ENCODE measurements at regions not wholly inside any gene's neighbourhood (a gene's known extent, or its start where the extent isn't known, plus 50 kb on each side); places are given as distances from the start of the nearest gene placed in this dataset.

- Mint-ChIP-seq H3K36me3 (no peaks in the 10 kb centered on the region), H3K27me3 (ENCODE audit: low read depth in 3 of 3) (no peaks in the 10 kb centered on the region), H3K27ac (no peak overlapping the region), H3K4me1 (no peaks in the 10 kb centered on the region), H3K9me3 (peaks cover 0 to 8% (median 2%) of the 10 kb centered on the region in 7 donors), H3K4me3 (no peak overlapping the region)
- DNase-seq: no peak
- no peaks in the 10 kb centered on the region for H3K36me3 ChIP-seq (replicated peaks in 1 of 2; ENCODE audit: control insufficient read depth in 1 of 2, insufficient read depth in 2 of 2, low read length in 2 of 2)
- H3K27ac ChIP-seq (ENCODE audit: low read depth in 1 of 2, low read length in 2 of 2): no peak overlapping the region
- no peak overlapping the region for H3K9ac ChIP-seq (ENCODE audit: insufficient read depth, low read length, poor library complexity, severe bottlenecking)
- WGBS (ENCODE audit: insufficient coverage): 83% methylated on average over 1 of the region's 4 CpGs
- H3K4me2 ChIP-seq (replicated peaks; ENCODE audit: extremely low read depth, low read length, poor library complexity, severe bottlenecking): no peak overlapping the region
- TF ChIP-seq, protein P1, sequence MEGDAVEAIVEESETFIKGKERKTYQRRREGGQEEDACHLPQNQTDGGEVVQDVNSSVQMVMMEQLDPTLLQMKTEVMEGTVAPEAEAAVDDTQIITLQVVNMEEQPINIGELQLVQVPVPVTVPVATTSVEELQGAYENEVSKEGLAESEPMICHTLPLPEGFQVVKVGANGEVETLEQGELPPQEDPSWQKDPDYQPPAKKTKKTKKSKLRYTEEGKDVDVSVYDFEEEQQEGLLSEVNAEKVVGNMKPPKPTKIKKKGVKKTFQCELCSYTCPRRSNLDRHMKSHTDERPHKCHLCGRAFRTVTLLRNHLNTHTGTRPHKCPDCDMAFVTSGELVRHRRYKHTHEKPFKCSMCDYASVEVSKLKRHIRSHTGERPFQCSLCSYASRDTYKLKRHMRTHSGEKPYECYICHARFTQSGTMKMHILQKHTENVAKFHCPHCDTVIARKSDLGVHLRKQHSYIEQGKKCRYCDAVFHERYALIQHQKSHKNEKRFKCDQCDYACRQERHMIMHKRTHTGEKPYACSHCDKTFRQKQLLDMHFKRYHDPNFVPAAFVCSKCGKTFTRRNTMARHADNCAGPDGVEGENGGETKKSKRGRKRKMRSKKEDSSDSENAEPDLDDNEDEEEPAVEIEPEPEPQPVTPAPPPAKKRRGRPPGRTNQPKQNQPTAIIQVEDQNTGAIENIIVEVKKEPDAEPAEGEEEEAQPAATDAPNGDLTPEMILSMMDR (IDR thresholded peaks at IDR 0.05): no peak
- H3K4me3 ChIP-seq (replicated peaks in 1 of 3; ENCODE audit: low read depth in 2 of 3, low read length in 3 of 3): no peak overlapping the region
- no peak overlapping the region for H2AFZ ChIP-seq (ENCODE audit: insufficient read depth, low read depth, low read length, poor library complexity, severe bottlenecking)
- no peaks in the 10 kb centered on the region for H4K20me1 ChIP-seq (ENCODE audit: insufficient read depth, low read length)
- no peaks in the 10 kb centered on the region for H3K27me3 ChIP-seq (ENCODE audit: control insufficient read depth in 2 of 2, insufficient read depth in 2 of 2, low read length in 2 of 2)
- no peaks in the 10 kb centered on the region for H3K79me2 ChIP-seq (ENCODE audit: insufficient read depth, low read length)
- H3K9me3 ChIP-seq (replicated peaks in 1 of 2; ENCODE audit: control insufficient read depth in 1 of 2, insufficient read depth in 1 of 2, low read length in 2 of 2): no peaks in the 10 kb centered on the region
- no peaks in the 10 kb centered on the region for H3K4me1 ChIP-seq (ENCODE audit: control insufficient read depth in 1 of 2, insufficient read depth in 2 of 2, low read length in 2 of 2)
- intact Hi-C loops (cut with micrococcal nuclease): no loop called here
Measured at GRCh38 chr5:97636766-97637165, 453.7 kb upstream of the RIOK2 start.

DNA sequence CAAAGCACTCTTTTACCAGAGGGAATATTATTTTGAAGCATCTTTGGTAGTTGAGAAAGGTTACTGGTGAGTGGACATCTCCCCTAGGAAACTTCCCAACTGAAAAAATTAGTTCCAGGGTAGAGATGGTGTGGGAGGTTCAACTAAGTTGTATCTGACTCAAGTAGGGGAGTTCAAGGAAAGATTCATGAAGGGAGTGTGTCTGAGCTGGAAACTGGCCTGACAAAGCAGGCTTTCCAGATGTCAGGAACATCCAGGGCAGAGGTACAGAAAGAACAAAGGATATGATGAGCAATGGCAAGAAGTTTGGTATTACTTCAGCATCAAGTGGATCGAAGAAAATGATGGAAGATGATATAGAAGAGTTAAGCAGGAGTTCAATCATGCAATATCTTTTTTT is 458.0 kb upstream of the RIOK2 start:
- Histone ChIP-seq H3K9ac (ENCODE audit: insufficient read depth, low read length, poor library complexity, severe bottlenecking) (no peak overlapping the region), H3K79me2 (ENCODE audit: insufficient read depth, low read length) (no peaks in the 10 kb centered on the region), H3K4me3 (replicated peaks in 1 of 3; ENCODE audit: low read depth in 2 of 3, low read length in 3 of 3) (no peak overlapping the region), H3K27ac (ENCODE audit: low read depth in 1 of 2, low read length in 2 of 2) (no peak overlapping the region), H3K4me1 (ENCODE audit: control insufficient read depth in 1 of 2, insufficient read depth in 2 of 2, low read length in 2 of 2) (no peaks in the 10 kb centered on the region), H3K4me2 (replicated peaks; ENCODE audit: extremely low read depth, low read length, poor library complexity, severe bottlenecking) (no peak overlapping the region), H3K27me3 (ENCODE audit: control insufficient read depth in 2 of 2, insufficient read depth in 2 of 2, low read length in 2 of 2) (no peaks in the 10 kb centered on the region), H3K9me3 (replicated peaks in 1 of 2; ENCODE audit: control insufficient read depth in 1 of 2, insufficient read depth in 1 of 2, low read length in 2 of 2) (no peaks in the 10 kb centered on the region), H2AFZ (ENCODE audit: insufficient read depth, low read depth, low read length, poor library complexity, severe bottlenecking) (no peak overlapping the region), H3K36me3 (replicated peaks in 1 of 2; ENCODE audit: control insufficient read depth in 1 of 2, insufficient read depth in 2 of 2, low read length in 2 of 2) (no peaks in the 10 kb centered on the region), H4K20me1 (ENCODE audit: insufficient read depth, low read length) (no peaks in the 10 kb centered on the region)
- no peak overlapping the region for H3K4me3 Mint-ChIP-seq
- H3K27me3 Mint-ChIP-seq (ENCODE audit: low read depth in 3 of 3): no peaks in the 10 kb centered on the region
- TF ChIP-seq, protein P1 (IDR thresholded peaks at IDR 0.05): no peak
- intact Hi-C loops (cut with micrococcal nuclease): no loop called here
- peaks cover 0 to 2% (median 0%) of the 10 kb centered on the region in 7 donors for H3K9me3 Mint-ChIP-seq
- no peaks in the 10 kb centered on the region for H3K4me1 Mint-ChIP-seq
- no CpG with 5 or more reads among the region's 1 CpG for WGBS (ENCODE audit: insufficient coverage)
- no peak for DNase-seq
- no peak overlapping the region for H3K27ac Mint-ChIP-seq
- H3K36me3 Mint-ChIP-seq: no peaks in the 10 kb centered on the region
